VCaP (cell line): ENCODE measurements at regions not wholly inside any gene's neighbourhood (a gene's known extent, or its start where the extent isn't known, plus 50 kb on each side); places are given as distances from the start of the nearest gene placed in this dataset.

Experiments used
- H3K27ac ChIP-seq: fragments of 450-650 bp; 2 replicates; pipeline ENCODE4 v1.5.1; 2017
- CTCF ChIP-seq: fragments of 450-650 bp; conservative IDR thresholded peaks from 2 replicates; pipeline ENCODE4 v1.5.1; 2017; ENCODE audit warnings: mild to moderate bottlenecking, moderate library complexity

GRCh38 chr9:86470326-86470725, 116.1 kb upstream of the TUT7 start:
- H3K27ac ChIP-seq, result no peak overlapping the region
- no peak for TF ChIP-seq CTCF

GRCh38 chr9:86469476-86470250, 115.5 kb upstream of the TUT7 start:
- H3K27ac ChIP-seq, result no peak overlapping the region
- no peak for TF ChIP-seq CTCF

- TF ChIP-seq CTCF, result no peak
- H3K27ac ChIP-seq, result no peak overlapping the region
These were observed 110.0 kb upstream of the TUT7 start for GRCh38 chr9:86464242-86464641.

- no peak for TF ChIP-seq CTCF
- H3K27ac ChIP-seq, result peak overlapping the region; percentile 30
These were observed 106.2 kb upstream of the TUT7 start for GRCh38 chr9:86460216-86461002.

GRCh38 chr9:86459599-86460155, 105.5 kb upstream of the TUT7 start:
- no peak for TF ChIP-seq CTCF
- H3K27ac ChIP-seq, result no peak overlapping the region; the same call in 1 of the 2 replicates

GRCh38 chr9:86459191-86459590, 105.0 kb upstream of the TUT7 start:
- TF ChIP-seq CTCF, result no peak
- no peak overlapping the region for H3K27ac ChIP-seq

GRCh38 chr9:86458191-86458855, 104.1 kb upstream of the TUT7 start:
- no peak overlapping the region for H3K27ac ChIP-seq
- TF ChIP-seq CTCF, result no peak
